H9 (cell line): ENCODE measurements at regions not wholly inside any gene's neighbourhood (a gene's known extent, or its start where the extent isn't known, plus 50 kb on each side); places are given as distances from the start of the nearest gene placed in this dataset.

Source experiments
- DNase-seq: peaks from one replicate; pipeline ENCODE4 v3.0.0-alpha.2; 2017
- H2AFZ ChIP-seq: one replicate; pipeline ENCODE4 v1.6.1; 2013; ENCODE audit warnings: mild to moderate bottlenecking, low read length, control low read depth, moderate library complexity
- H2AK5ac ChIP-seq: 2 replicates; pipeline ENCODE4 v1.6.1; 2013; ENCODE audit warnings: low read length, control low read depth, mixed read lengths; ENCODE audit not compliant: insufficient read length
- H2BK120ac ChIP-seq: one replicate; pipeline ENCODE4 v1.6.1; 2013; ENCODE audit warnings: low read depth, mild to moderate bottlenecking, low read length, control low read depth, inconsistent platforms; ENCODE audit not compliant: poor library complexity, severe bottlenecking
- H2BK12ac ChIP-seq: 2 replicates; pipeline ENCODE4 v1.6.1; 2013; ENCODE audit warnings: low read length, control low read depth, mixed read lengths, low read depth; ENCODE audit not compliant: insufficient read length
- H2BK15ac ChIP-seq: 2 replicates; pipeline ENCODE4 v1.6.1; 2013; ENCODE audit warnings: low read depth, low read length, control low read depth
- H2BK20ac ChIP-seq: one replicate; pipeline ENCODE4 v1.6.1; 2013; ENCODE audit warnings: low read depth, mild to moderate bottlenecking, low read length, control low read depth, inconsistent platforms; ENCODE audit not compliant: poor library complexity, severe bottlenecking
- H2BK5ac ChIP-seq: 2 replicates; pipeline ENCODE4 v1.6.1; 2013; ENCODE audit warnings: low read length, control low read depth, mixed read lengths; ENCODE audit not compliant: insufficient read length
- H3K14ac ChIP-seq: 2 replicates; pipeline ENCODE4 v1.6.1; 2013; ENCODE audit warnings: low read length, control low read depth; ENCODE audit not compliant: insufficient read depth
- H3K18ac ChIP-seq: 2 replicates; pipeline ENCODE4 v1.6.1; 2013; ENCODE audit warnings: low read depth, mild to moderate bottlenecking, mixed read lengths, low read length, control low read depth; ENCODE audit not compliant: insufficient read length
- H3K23ac ChIP-seq: 2 replicates; pipeline ENCODE4 v1.6.1; 2013; ENCODE audit warnings: low read length, control low read depth, mixed read lengths, low read depth; ENCODE audit not compliant: insufficient read length
- H3K23me2 ChIP-seq: 2 replicates; pipeline ENCODE4 v1.6.1; 2013; ENCODE audit warnings: low read depth, mild to moderate bottlenecking, mixed read lengths, low read length, control low read depth; ENCODE audit not compliant: insufficient read length, poor library complexity, severe bottlenecking
- H3K27ac ChIP-seq: 2 replicates; pipeline ENCODE4 v1.5.1; 2013; ENCODE audit warnings: low read length, control low read depth, mixed read lengths, low read depth; ENCODE audit not compliant: insufficient read length
- H3K27me3 ChIP-seq: 2 replicates; pipeline ENCODE4 v1.6.1; 2013; ENCODE audit warnings: low read length, control low read depth, inconsistent platforms; ENCODE audit not compliant: insufficient read depth
- H3K4ac ChIP-seq: 2 replicates; pipeline ENCODE4 v1.6.1; 2013; ENCODE audit warnings: low read depth, mild to moderate bottlenecking, control low read depth, inconsistent platforms, low read length, moderate library complexity
- H3K4me1 ChIP-seq: 2 replicates; pipeline ENCODE4 v1.6.1; 2013; ENCODE audit warnings: low read length, control low read depth, inconsistent platforms; ENCODE audit not compliant: insufficient read depth
- H3K4me2 ChIP-seq: 2 replicates; pipeline ENCODE4 v1.6.1; 2013; ENCODE audit warnings: low read length, control low read depth, mixed read lengths; ENCODE audit not compliant: insufficient read length, insufficient read depth
- H3K56ac ChIP-seq: 2 replicates; pipeline ENCODE4 v1.6.1; 2013; ENCODE audit warnings: low read depth, mild to moderate bottlenecking, mixed read lengths, low read length, control low read depth; ENCODE audit not compliant: insufficient read length
- H3K79me1 ChIP-seq: 2 replicates; pipeline ENCODE4 v1.6.1; 2013; ENCODE audit warnings: low read depth, mild to moderate bottlenecking, moderate library complexity, low read length, control low read depth, inconsistent platforms; ENCODE audit not compliant: insufficient read depth, poor library complexity, severe bottlenecking
- H3K79me2 ChIP-seq: 2 replicates; pipeline ENCODE4 v1.6.1; 2013; ENCODE audit warnings: low read length, control low read depth, inconsistent platforms; ENCODE audit not compliant: insufficient read depth
- H3K9ac ChIP-seq: 2 replicates; pipeline ENCODE4 v1.6.1; 2013; ENCODE audit warnings: low read length, control low read depth, mixed read lengths; ENCODE audit not compliant: insufficient read length; ENCODE audit errors: extremely low read depth
- H3K9me3 ChIP-seq: one replicate; pipeline ENCODE4 v1.6.1; 2013; ENCODE audit warnings: low read depth, low read length, inconsistent platforms; ENCODE audit not compliant: control insufficient read depth
- H3T11ph ChIP-seq: one replicate; pipeline ENCODE4 v1.6.1; 2013; ENCODE audit warnings: mild to moderate bottlenecking, low read length, control low read depth, inconsistent platforms
- H4K20me1 ChIP-seq: one replicate; pipeline ENCODE4 v1.6.1; 2013; ENCODE audit not compliant: control insufficient read depth, insufficient read length, insufficient read depth
- H4K5ac ChIP-seq: 2 replicates; pipeline ENCODE4 v1.6.1; 2013; ENCODE audit warnings: low read depth, mild to moderate bottlenecking, mixed read lengths, low read length, control low read depth; ENCODE audit not compliant: insufficient read length
- H4K8ac ChIP-seq: replicated peaks from 2 replicates; pipeline ENCODE4 v1.6.1; 2013; ENCODE audit warnings: low read length, control low read depth, mixed read lengths, low read depth; ENCODE audit not compliant: insufficient read length
- H4K91ac ChIP-seq: 2 replicates; pipeline ENCODE4 v1.6.1; 2013; ENCODE audit warnings: low read depth, mild to moderate bottlenecking, moderate library complexity, mixed read lengths, low read length, control low read depth; ENCODE audit not compliant: insufficient read length
- H3K27ac Mint-ChIP-seq, 3 experiments: 2 replicates in 2 of 3; 3 replicates in 1 of 3; pipeline ENCODE4 v1.8.0; 2020 to 2021; ENCODE audit warnings: mixed read lengths in 3 of 3, mild to moderate bottlenecking in 1 of 3, moderate library complexity in 1 of 3
- H3K27me3 Mint-ChIP-seq: 2 replicates; pipeline ENCODE4 v1.8.0; 2021; ENCODE audit warnings: low read depth, mild to moderate bottlenecking, moderate library complexity, mixed read lengths
- H3K36me3 Mint-ChIP-seq, 3 experiments: 2 replicates in 2 of 3; 3 replicates in 1 of 3; pipeline ENCODE4 v1.8.0; 2020 to 2021; ENCODE audit warnings: low read depth in 3 of 3, mixed read lengths in 3 of 3; ENCODE audit not compliant: insufficient read depth in 1 of 3
- H3K4me1 Mint-ChIP-seq, 2 experiments: 2 replicates each; pipeline ENCODE4 v1.8.0; 2020; ENCODE audit warnings: mixed read lengths in 2 of 2
- H3K4me3 Mint-ChIP-seq, 2 experiments: 2 replicates in 1 of 2; 3 replicates in 1 of 2; pipeline ENCODE4 v1.8.0; 2020 to 2021; ENCODE audit warnings: mild to moderate bottlenecking in 2 of 2, mixed read lengths in 2 of 2, moderate library complexity in 1 of 2
- H3K9me3 Mint-ChIP-seq, 2 experiments: 2 replicates in 1 of 2; 3 replicates in 1 of 2; pipeline ENCODE4 v1.8.0; 2020; ENCODE audit warnings: mild to moderate bottlenecking in 2 of 2, mixed read lengths in 2 of 2, moderate library complexity in 1 of 2
- WGBS: extraction: QIAGEN DNeasy Blood & Tissue Kit; methylation state at CpG from one replicate; pipeline ENCODE4 v1.1.7; 2013; ENCODE audit warnings: missing lambda C conversion rate, low lambda C conversion rate, mixed read lengths; ENCODE audit not compliant: insufficient read length; ENCODE audit errors: extremely low coverage; 5-methylcytosine and 5-hydroxymethylcytosine counted together
- TF ChIP-seq, protein P1 (sequence below): fragments of 200-600 bp; sonication (generic); conservative IDR thresholded peaks from 3 replicates; pipeline ENCODE4 v1.8.0; 2021; ENCODE audit warnings: antibody characterized with exemption, mild to moderate bottlenecking

DNA sequence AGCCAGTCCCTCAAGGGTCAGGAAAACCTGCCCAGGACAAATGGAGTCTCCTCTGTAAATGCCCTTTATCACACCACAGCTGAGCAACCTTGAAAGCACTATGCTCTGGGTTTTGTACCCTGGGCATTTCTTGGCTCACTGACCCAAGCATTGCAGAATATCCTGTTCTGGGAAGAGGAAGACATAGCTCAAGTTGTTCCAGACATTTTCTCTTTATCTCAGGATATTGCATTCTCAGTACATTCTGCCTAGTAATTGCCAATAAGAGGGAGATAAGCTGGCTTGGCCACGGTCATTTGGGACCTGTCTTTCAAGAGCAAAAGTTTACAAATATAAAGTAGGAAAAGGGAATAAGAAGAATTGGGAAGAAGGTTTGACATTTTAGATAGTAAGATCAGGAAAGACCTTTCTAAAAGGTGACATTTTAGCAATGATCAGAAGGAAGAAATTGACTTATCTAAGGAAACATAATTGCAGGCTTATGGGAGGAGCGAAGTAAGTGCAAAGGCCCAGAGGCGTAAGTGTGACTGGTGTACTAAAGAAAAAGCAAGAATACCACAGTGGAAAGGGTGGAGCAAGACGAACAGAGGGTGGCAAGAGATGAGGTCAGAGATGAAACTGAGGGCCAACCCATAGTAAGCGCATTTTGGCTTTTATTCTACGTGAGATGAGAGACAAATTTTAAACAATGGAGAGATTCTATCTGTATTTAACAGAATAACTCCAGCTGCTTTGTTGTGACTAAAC is 394.0 kb upstream of the CXADR start:
- H3K27ac Mint-ChIP-seq: peak overlapping the region in 2 of 3 experiments; percentile 26 to 94; a peak in 5 of 7 replicates
- H2BK15ac ChIP-seq: no peak overlapping the region
- no CpG with 5 or more reads among the region's 6 CpGs for WGBS

More for the DNA sequence above, 394.0 kb upstream of the CXADR start:
- Histone ChIP-seq H3K79me1 (no peaks in the 10 kb centered on the region), H4K5ac (no peak overlapping the region), H4K91ac (no peak overlapping the region), H3K23ac (no peak overlapping the region), H3K4ac (no peak overlapping the region), H3K79me2 (no peaks in the 10 kb centered on the region), H3K14ac (no peak overlapping the region), H3K4me2 (no peak overlapping the region), H3K4me1 (peaks cover 4% of the 10 kb centered on the region; the same call in 1 of the 2 replicates), H3T11ph (no peak overlapping the region), H4K20me1 (no peaks in the 10 kb centered on the region), H2AK5ac (no peak overlapping the region), H3K9me3 (no peaks in the 10 kb centered on the region), H2AFZ (no peak overlapping the region), H3K27ac (no peak overlapping the region), H2BK20ac (no peak overlapping the region), H3K27me3 (no peaks in the 10 kb centered on the region), H3K23me2 (no peaks in the 10 kb centered on the region), H3K9ac (no peak overlapping the region), H3K18ac (no peak overlapping the region), H2BK120ac (no peak overlapping the region), H4K8ac (no peak overlapping the region), H2BK12ac (no peak overlapping the region), H2BK5ac (no peak overlapping the region), H3K56ac (no peak overlapping the region)
- TF ChIP-seq, protein P1, sequence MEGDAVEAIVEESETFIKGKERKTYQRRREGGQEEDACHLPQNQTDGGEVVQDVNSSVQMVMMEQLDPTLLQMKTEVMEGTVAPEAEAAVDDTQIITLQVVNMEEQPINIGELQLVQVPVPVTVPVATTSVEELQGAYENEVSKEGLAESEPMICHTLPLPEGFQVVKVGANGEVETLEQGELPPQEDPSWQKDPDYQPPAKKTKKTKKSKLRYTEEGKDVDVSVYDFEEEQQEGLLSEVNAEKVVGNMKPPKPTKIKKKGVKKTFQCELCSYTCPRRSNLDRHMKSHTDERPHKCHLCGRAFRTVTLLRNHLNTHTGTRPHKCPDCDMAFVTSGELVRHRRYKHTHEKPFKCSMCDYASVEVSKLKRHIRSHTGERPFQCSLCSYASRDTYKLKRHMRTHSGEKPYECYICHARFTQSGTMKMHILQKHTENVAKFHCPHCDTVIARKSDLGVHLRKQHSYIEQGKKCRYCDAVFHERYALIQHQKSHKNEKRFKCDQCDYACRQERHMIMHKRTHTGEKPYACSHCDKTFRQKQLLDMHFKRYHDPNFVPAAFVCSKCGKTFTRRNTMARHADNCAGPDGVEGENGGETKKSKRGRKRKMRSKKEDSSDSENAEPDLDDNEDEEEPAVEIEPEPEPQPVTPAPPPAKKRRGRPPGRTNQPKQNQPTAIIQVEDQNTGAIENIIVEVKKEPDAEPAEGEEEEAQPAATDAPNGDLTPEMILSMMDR: no peak
- Mint-ChIP-seq H3K27me3 (no peaks in the 10 kb centered on the region), H3K4me1 (peaks cover 51 to 63% of the 10 kb centered on the region in 2 experiments), H3K36me3 (peaks cover 3 to 14% (median 7%) of the 10 kb centered on the region in 3 experiments; a peak in 6 of 7 replicates), H3K9me3 (peaks cover 8 to 10% of the 10 kb centered on the region in 2 experiments; a peak in 4 of 5 replicates), H3K4me3 (no peak overlapping the region)
- DNase-seq: no peak
